SK-N-SH (cell line): ENCODE measurements at regions not wholly inside any gene's neighbourhood (a gene's known extent, or its start where the extent isn't known, plus 50 kb on each side); places are given as distances from the start of the nearest gene placed in this dataset.

Source experiments
- EP300 ChIP-seq, 2 experiments: IDR thresholded peaks; 2 replicates each; pipeline versions ENCODE4 v1.4.0 to v1.6.1; 2012; ENCODE audit warnings: borderline replicate concordance in 1 of 2, low read depth in 1 of 2, low read length in 1 of 2
- FOXM1 ChIP-seq: IDR thresholded peaks from 2 replicates; pipeline ENCODE4 v1.4.0; 2012; ENCODE audit warnings: low read depth, mild to moderate bottlenecking
- RXRA ChIP-seq: IDR thresholded peaks from 2 replicates; pipeline ENCODE4 v1.4.0; 2012; ENCODE audit warnings: low read depth, mild to moderate bottlenecking, borderline replicate concordance
- TF ChIP-seq, protein P1 (sequence below): IDR thresholded peaks from 2 replicates; pipeline ENCODE4 v1.6.1; 2012; ENCODE audit warnings: mild to moderate bottlenecking, low read depth, low read length, moderate library complexity
- TF ChIP-seq, protein P2 (sequence below): fragments of 150-350 bp; IDR thresholded peaks from 2 replicates; pipeline ENCODE4 v1.6.1; 2016; ENCODE audit warnings: mild to moderate bottlenecking, low read depth, low read length
- TF ChIP-seq, protein P3 (sequence below): fragments of 200-600 bp; sonication (generic); IDR thresholded peaks from 2 replicates; pipeline ENCODE4 v1.6.1; 2017; ENCODE audit warnings: antibody characterized with exemption, mild to moderate bottlenecking, moderate library complexity

DNA sequence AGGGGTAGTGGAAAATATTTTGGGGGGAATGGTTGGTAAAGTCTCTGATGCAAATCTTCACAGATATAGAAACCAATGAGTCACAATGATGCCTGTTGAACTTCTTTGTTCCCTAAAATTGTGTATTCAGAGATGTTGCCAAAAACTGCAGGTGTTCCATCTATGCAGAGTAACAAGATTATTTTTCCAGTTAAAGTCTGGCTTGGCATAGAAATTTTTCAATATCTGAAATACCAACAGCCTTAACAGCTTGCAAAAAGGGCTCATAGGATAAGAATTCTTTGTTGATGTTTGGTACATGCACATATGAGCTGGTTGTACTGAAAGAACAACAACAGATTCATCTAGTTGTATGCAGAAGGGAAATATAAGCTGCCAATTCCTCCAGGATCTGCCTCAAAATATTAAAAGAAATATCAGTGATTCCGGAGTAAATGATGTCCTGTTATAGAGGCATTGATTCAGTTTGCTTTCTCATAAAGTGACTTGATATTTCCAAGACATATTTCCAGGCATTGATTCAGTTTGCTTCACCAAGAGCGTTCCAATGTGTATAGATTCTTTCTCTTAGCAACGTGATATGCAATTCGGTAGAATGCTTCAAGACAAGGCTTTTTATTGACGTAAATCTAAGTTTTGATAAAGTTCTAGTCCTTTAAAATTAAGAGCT lies 564.4 kb downstream of the TMA16 start:
- TF ChIP-seq FOXM1 (no peak), EP300 (IDR thresholded peaks at IDR 0.05; ENCODE audit: borderline replicate concordance in 1 of 2, low read depth in 1 of 2, low read length in 1 of 2) (no peak), RXRA (no peak)
- TF ChIP-seq, protein P1, sequence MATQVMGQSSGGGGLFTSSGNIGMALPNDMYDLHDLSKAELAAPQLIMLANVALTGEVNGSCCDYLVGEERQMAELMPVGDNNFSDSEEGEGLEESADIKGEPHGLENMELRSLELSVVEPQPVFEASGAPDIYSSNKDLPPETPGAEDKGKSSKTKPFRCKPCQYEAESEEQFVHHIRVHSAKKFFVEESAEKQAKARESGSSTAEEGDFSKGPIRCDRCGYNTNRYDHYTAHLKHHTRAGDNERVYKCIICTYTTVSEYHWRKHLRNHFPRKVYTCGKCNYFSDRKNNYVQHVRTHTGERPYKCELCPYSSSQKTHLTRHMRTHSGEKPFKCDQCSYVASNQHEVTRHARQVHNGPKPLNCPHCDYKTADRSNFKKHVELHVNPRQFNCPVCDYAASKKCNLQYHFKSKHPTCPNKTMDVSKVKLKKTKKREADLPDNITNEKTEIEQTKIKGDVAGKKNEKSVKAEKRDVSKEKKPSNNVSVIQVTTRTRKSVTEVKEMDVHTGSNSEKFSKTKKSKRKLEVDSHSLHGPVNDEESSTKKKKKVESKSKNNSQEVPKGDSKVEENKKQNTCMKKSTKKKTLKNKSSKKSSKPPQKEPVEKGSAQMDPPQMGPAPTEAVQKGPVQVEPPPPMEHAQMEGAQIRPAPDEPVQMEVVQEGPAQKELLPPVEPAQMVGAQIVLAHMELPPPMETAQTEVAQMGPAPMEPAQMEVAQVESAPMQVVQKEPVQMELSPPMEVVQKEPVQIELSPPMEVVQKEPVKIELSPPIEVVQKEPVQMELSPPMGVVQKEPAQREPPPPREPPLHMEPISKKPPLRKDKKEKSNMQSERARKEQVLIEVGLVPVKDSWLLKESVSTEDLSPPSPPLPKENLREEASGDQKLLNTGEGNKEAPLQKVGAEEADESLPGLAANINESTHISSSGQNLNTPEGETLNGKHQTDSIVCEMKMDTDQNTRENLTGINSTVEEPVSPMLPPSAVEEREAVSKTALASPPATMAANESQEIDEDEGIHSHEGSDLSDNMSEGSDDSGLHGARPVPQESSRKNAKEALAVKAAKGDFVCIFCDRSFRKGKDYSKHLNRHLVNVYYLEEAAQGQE, result no peak
- TF ChIP-seq, protein P2, sequence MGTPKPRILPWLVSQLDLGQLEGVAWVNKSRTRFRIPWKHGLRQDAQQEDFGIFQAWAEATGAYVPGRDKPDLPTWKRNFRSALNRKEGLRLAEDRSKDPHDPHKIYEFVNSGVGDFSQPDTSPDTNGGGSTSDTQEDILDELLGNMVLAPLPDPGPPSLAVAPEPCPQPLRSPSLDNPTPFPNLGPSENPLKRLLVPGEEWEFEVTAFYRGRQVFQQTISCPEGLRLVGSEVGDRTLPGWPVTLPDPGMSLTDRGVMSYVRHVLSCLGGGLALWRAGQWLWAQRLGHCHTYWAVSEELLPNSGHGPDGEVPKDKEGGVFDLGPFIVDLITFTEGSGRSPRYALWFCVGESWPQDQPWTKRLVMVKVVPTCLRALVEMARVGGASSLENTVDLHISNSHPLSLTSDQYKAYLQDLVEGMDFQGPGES, result no peak
- TF ChIP-seq, protein P3, sequence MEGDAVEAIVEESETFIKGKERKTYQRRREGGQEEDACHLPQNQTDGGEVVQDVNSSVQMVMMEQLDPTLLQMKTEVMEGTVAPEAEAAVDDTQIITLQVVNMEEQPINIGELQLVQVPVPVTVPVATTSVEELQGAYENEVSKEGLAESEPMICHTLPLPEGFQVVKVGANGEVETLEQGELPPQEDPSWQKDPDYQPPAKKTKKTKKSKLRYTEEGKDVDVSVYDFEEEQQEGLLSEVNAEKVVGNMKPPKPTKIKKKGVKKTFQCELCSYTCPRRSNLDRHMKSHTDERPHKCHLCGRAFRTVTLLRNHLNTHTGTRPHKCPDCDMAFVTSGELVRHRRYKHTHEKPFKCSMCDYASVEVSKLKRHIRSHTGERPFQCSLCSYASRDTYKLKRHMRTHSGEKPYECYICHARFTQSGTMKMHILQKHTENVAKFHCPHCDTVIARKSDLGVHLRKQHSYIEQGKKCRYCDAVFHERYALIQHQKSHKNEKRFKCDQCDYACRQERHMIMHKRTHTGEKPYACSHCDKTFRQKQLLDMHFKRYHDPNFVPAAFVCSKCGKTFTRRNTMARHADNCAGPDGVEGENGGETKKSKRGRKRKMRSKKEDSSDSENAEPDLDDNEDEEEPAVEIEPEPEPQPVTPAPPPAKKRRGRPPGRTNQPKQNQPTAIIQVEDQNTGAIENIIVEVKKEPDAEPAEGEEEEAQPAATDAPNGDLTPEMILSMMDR, result no peak
